ENCODE measurements at regions not wholly inside any gene's neighbourhood (a gene's known extent, or its start where the extent isn't known, plus 50 kb on each side); places are given as distances from the start of the nearest gene placed in this dataset.

DNA sequence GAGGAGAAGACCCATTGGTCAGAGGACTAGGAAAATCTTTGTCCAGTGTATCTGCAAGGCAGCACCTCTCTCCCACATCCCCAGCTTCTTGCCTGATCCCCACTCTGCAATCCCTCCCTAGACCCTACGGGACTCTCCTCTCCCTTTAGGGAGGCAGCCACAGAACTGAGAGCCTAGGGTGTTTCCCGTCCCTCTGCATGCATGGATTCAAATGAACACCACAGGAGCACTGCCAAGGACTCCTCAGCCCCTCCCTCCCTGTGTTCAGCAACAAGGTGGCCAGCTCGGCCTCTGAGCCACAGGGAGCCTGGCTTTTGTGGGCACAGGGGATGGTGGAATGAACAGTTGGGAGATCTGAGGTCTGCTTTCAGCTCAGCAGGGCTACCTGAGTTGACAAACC is 117.1 kb downstream of the TXNL1 start:
- TF ChIP-seq EP300 (IDR thresholded peaks at IDR 0.05): no peak
- no peak for TF ChIP-seq POLR2A (IDR thresholded peaks at IDR 0.05)

All from gastroesophageal sphincter (tissue), 2 donors.